ENCODE measurements at regions not wholly inside any gene's neighbourhood (a gene's known extent, or its start where the extent isn't known, plus 50 kb on each side); places are given as distances from the start of the nearest gene placed in this dataset.

- Histone ChIP-seq H3K4ac (ENCODE audit: low read depth, low read length) (no peak overlapping the region), H4K8ac (ENCODE audit: low read depth in 2 of 2, low read length in 2 of 2) (no peak overlapping the region), H2BK15ac (ENCODE audit: low read depth, low read length) (no peak overlapping the region), H3K27me3 (ENCODE audit: control insufficient read depth, insufficient read depth, low read length) (no peaks in the 10 kb centered on the region), H3K4me3 (ENCODE audit: insufficient read depth, low read depth, low read length) (no peak overlapping the region), H3K4me2 (ENCODE audit: low read depth, low read length) (no peak overlapping the region), H2BK5ac (ENCODE audit: low read depth, low read length, poor library complexity, severe bottlenecking) (no peak overlapping the region), H4K91ac (ENCODE audit: insufficient read depth, low read depth, low read length) (no peak overlapping the region), H2AFZ (replicated peaks; ENCODE audit: low read length, poor library complexity) (no peak overlapping the region), H3K23ac (ENCODE audit: low read depth, low read length) (no peak overlapping the region), H4K5ac (ENCODE audit: low read depth, low read length) (no peak overlapping the region), H3K14ac (replicated peaks; ENCODE audit: low read depth, low read length) (no peak overlapping the region), H3K79me1 (ENCODE audit: low read depth in 1 of 2, low read length in 2 of 2) (no peaks in the 10 kb centered on the region), H3K27ac (ENCODE audit: insufficient read depth, low read length) (no peak overlapping the region), H3K4me1 (ENCODE audit: control insufficient read depth, insufficient read depth, low read length) (no peaks in the 10 kb centered on the region), H2AK5ac (ENCODE audit: low read depth, low read length) (no peak overlapping the region), H3K9ac (ENCODE audit: low read depth, low read length) (no peak overlapping the region), H3K9me3 (ENCODE audit: control insufficient read depth, insufficient read depth, low read length) (peaks cover 3% of the 10 kb centered on the region; the same call in 1 of the 2 replicates), H3K56ac (ENCODE audit: extremely low read depth, insufficient read depth, low read length) (no peak overlapping the region), H3K18ac (ENCODE audit: low read depth, low read length) (no peak overlapping the region), H3K36me3 (ENCODE audit: control insufficient read depth, insufficient read depth, low read length) (no peaks in the 10 kb centered on the region), H2AK9ac (replicated peaks; ENCODE audit: low read depth, low read length, poor library complexity) (no peak overlapping the region), H2BK20ac (ENCODE audit: low read depth, low read length) (no peak overlapping the region), H3K9me1 (ENCODE audit: insufficient read depth, low read length) (no peaks in the 10 kb centered on the region), H4K20me1 (ENCODE audit: insufficient read depth, low read length) (no peaks in the 10 kb centered on the region), H2BK120ac (ENCODE audit: low read depth, low read length) (no peak overlapping the region)
- ChIA-PET POLR2A (ENCODE audit: unreplicated experiment) (no interaction called here), CTCF (no interaction called here)
- dilution Hi-C loops (cut with HindIII; ENCODE audit: low sequenced_read_pairs, unreplicated experiment): no loop called here
- ATAC-seq (ENCODE audit: low read depth) (no peak), DNase-seq (no peak)
- in situ Hi-C loops (cut with MboI; ENCODE audit: low sequenced_read_pairs): no loop called here
- TF ChIP-seq RAD21 (IDR thresholded peaks at IDR 0.05; ENCODE audit: low read length) (no peak), SMC3 (IDR thresholded peaks at IDR 0.05; ENCODE audit: low read depth, low read length) (no peak), CHD1 (IDR thresholded peaks at IDR 0.05; ENCODE audit: low read depth, low read length) (no peak), RCOR1 (IDR thresholded peaks at IDR 0.05; ENCODE audit: insufficient replicate concordance, low read length) (no peak), CTCF (conservative IDR thresholded peaks at IDR 0.05; ENCODE audit: low read depth, low read length) (no peak), NFE2L2 (IDR thresholded peaks at IDR 0.05; ENCODE audit: low read depth, low read length) (no peak), MAZ (IDR thresholded peaks at IDR 0.05; ENCODE audit: borderline replicate concordance, low read depth, low read length) (no peak), CEBPB (IDR thresholded peaks at IDR 0.05; ENCODE audit: low read depth, low read length) (no peak), FOS (IDR thresholded peaks at IDR 0.05; ENCODE audit: low read depth, low read length) (no peak), MXI1 (IDR thresholded peaks at IDR 0.05; ENCODE audit: borderline replicate concordance, low read depth, low read length) (no peak)
- WGBS, 2 experiments (ENCODE audit: extremely low coverage in 2 of 2, insufficient read length in 1 of 2): no CpG with 5 or more reads among the region's 4 CpGs
- BruUV-seq (replicated peaks): no TSS peak
- intact Hi-C loops (cut with micrococcal nuclease): no loop called here
These were observed 421.6 kb downstream of the ANXA1 start for GRCh38 chr9:73573235-73573634.

Data from IMR-90 (cell line).